ENCODE measurements at regions not wholly inside any gene's neighbourhood (a gene's known extent, or its start where the extent isn't known, plus 50 kb on each side); places are given as distances from the start of the nearest gene placed in this dataset.

GRCh38 chr20:60641879-60642447, 610.1 kb upstream of the CDH4 start:
- H2BK5ac ChIP-seq (ENCODE audit: low read depth, low read length, poor library complexity, severe bottlenecking) = no peak overlapping the region
- no peak overlapping the region for H3K14ac ChIP-seq (replicated peaks; ENCODE audit: low read depth, low read length)
- H3K36me3 ChIP-seq (ENCODE audit: control insufficient read depth, insufficient read depth, low read length) = no peaks in the 10 kb centered on the region
- H4K20me1 ChIP-seq (ENCODE audit: insufficient read depth, low read length) = no peaks in the 10 kb centered on the region
- in situ Hi-C loops (cut with MboI; ENCODE audit: low sequenced_read_pairs) = no loop called here
- no peak overlapping the region for H2BK120ac ChIP-seq (ENCODE audit: low read depth, low read length)
- no peak overlapping the region for H2BK20ac ChIP-seq (ENCODE audit: low read depth, low read length)
- no peaks in the 10 kb centered on the region for H3K27me3 ChIP-seq (ENCODE audit: control insufficient read depth, insufficient read depth, low read length)
- H3K4me2 ChIP-seq (ENCODE audit: low read depth, low read length) = no peak overlapping the region
- H2AK9ac ChIP-seq (replicated peaks; ENCODE audit: low read depth, low read length, poor library complexity) = no peak overlapping the region
- no peak for TF ChIP-seq CEBPB (IDR thresholded peaks at IDR 0.05; ENCODE audit: low read depth, low read length)
- no peak for TF ChIP-seq SMC3 (IDR thresholded peaks at IDR 0.05; ENCODE audit: low read depth, low read length)
- TF ChIP-seq NFE2L2 (IDR thresholded peaks at IDR 0.05; ENCODE audit: low read depth, low read length) = no peak
- no peak for TF ChIP-seq RAD21 (IDR thresholded peaks at IDR 0.05; ENCODE audit: low read length)
- TF ChIP-seq USF2 (IDR thresholded peaks at IDR 0.05; ENCODE audit: low read depth, low read length) = no peak
- TF ChIP-seq BHLHE40 (IDR thresholded peaks at IDR 0.05; ENCODE audit: low read depth, low read length) = no peak
- TF ChIP-seq CTCF (conservative IDR thresholded peaks at IDR 0.05; ENCODE audit: low read depth, low read length) = no peak
- no peak for TF ChIP-seq ELK1 (IDR thresholded peaks at IDR 0.05; ENCODE audit: borderline replicate concordance, low read depth, low read length)
- no peak for TF ChIP-seq MAZ (IDR thresholded peaks at IDR 0.05; ENCODE audit: borderline replicate concordance, low read depth, low read length)
- no peak overlapping the region for H3K18ac ChIP-seq (ENCODE audit: low read depth, low read length)
- 33% methylated on average over 1 of the region's 8 CpGs; no CpG with 5 or more reads in 1 of the 2 experiments for WGBS, 2 experiments (ENCODE audit: extremely low coverage in 2 of 2, insufficient read length in 1 of 2)
- dilution Hi-C loops (cut with HindIII; ENCODE audit: low sequenced_read_pairs, unreplicated experiment) = no loop called here
- no peak overlapping the region for H2AK5ac ChIP-seq (ENCODE audit: low read depth, low read length)
- no peak for DNase-seq
- CTCF ChIA-PET = no interaction called here
- POLR2A ChIA-PET (ENCODE audit: unreplicated experiment) = no interaction called here
- H3K27ac ChIP-seq (ENCODE audit: insufficient read depth, low read length) = no peak overlapping the region
- H3K79me1 ChIP-seq (ENCODE audit: low read depth in 1 of 2, low read length in 2 of 2) = no peaks in the 10 kb centered on the region
- H3K4ac ChIP-seq (ENCODE audit: low read depth, low read length) = no peak overlapping the region
- H2BK15ac ChIP-seq (ENCODE audit: low read depth, low read length) = no peak overlapping the region
- no TSS peak for BruUV-seq (replicated peaks)
- no peak overlapping the region for H3K23ac ChIP-seq (ENCODE audit: low read depth, low read length)
- no peak overlapping the region for H4K91ac ChIP-seq (ENCODE audit: insufficient read depth, low read depth, low read length)
- no peaks in the 10 kb centered on the region for H3K9me1 ChIP-seq (ENCODE audit: insufficient read depth, low read length)
- no peak overlapping the region for H3K9ac ChIP-seq (ENCODE audit: low read depth, low read length)
- H3K4me1 ChIP-seq (ENCODE audit: control insufficient read depth, insufficient read depth, low read length) = no peaks in the 10 kb centered on the region
- no peak overlapping the region for H4K5ac ChIP-seq (ENCODE audit: low read depth, low read length)
- intact Hi-C loops (cut with micrococcal nuclease) = no loop called here
- H2AFZ ChIP-seq (replicated peaks; ENCODE audit: low read length, poor library complexity) = no peak overlapping the region
- no peak for ATAC-seq (ENCODE audit: low read depth)
- H3K9me3 ChIP-seq (ENCODE audit: control insufficient read depth, insufficient read depth, low read length) = peaks cover 29% of the 10 kb centered on the region
- H3K4me3 ChIP-seq (ENCODE audit: insufficient read depth, low read depth, low read length) = no peak overlapping the region
- H4K8ac ChIP-seq (ENCODE audit: low read depth in 2 of 2, low read length in 2 of 2) = no peak overlapping the region
- no peak overlapping the region for H3K56ac ChIP-seq (ENCODE audit: extremely low read depth, insufficient read depth, low read length)
